OCI-LY7 (cell line): ENCODE measurements at regions not wholly inside any gene's neighbourhood (a gene's known extent, or its start where the extent isn't known, plus 50 kb on each side); places are given as distances from the start of the nearest gene placed in this dataset.

Source experiments
- CTCF ChIP-seq: fragments of 200-600 bp; sonication (generic); conservative IDR thresholded peaks from 2 replicates; pipeline ENCODE4 v1.5.1; 2014; ENCODE audit warnings: mild to moderate bottlenecking, antibody characterized with exemption, low read length, moderate library complexity, mixed read lengths
- EZH2phosphoT487 ChIP-seq: fragments of 200-600 bp; sonication (generic); IDR thresholded peaks from 2 replicates; pipeline ENCODE4 v1.6.1; 2018; ENCODE audit warnings: low read depth, borderline replicate concordance, mild to moderate bottlenecking, mixed run types, antibody characterized with exemption, low read length, moderate library complexity, mixed read lengths

GRCh38 chr2:236998236-236998635 is 87.5 kb upstream of the COPS8 start:
- TF ChIP-seq CTCF (no peak), EZH2phosphoT487 (no peak)
